Nephron (organoid): ENCODE measurements at regions not wholly inside any gene's neighbourhood (a gene's known extent, or its start where the extent isn't known, plus 50 kb on each side); places are given as distances from the start of the nearest gene placed in this dataset.
A peak's percentile ranks its signal among the peaks of the same experiment; 100 is the strongest.

Experiments
- H3K27ac Mint-ChIP-seq, 3 experiments: 2 replicates each; pipeline ENCODE4 v1.8.0; 2020; ENCODE audit warnings: mixed read lengths in 3 of 3, mild to moderate bottlenecking in 2 of 3, moderate library complexity in 1 of 3
- H3K27me3 Mint-ChIP-seq: 2 replicates; pipeline ENCODE4 v1.8.0; 2021; ENCODE audit warnings: low read depth, mild to moderate bottlenecking, moderate library complexity, mixed read lengths
- H3K36me3 Mint-ChIP-seq: 2 replicates; pipeline ENCODE4 v1.8.0; 2020; ENCODE audit warnings: low read depth, mixed read lengths
- H3K4me1 Mint-ChIP-seq: 2 replicates; pipeline ENCODE4 v1.8.0; 2020; ENCODE audit warnings: mixed read lengths
- H3K4me3 Mint-ChIP-seq, 3 experiments: 2 replicates each; pipeline ENCODE4 v1.8.0; 2020; ENCODE audit warnings: mild to moderate bottlenecking in 3 of 3, mixed read lengths in 3 of 3, moderate library complexity in 2 of 3
- H3K9me3 Mint-ChIP-seq: 2 replicates; pipeline ENCODE4 v1.8.0; 2020; ENCODE audit warnings: mixed read lengths
- TF ChIP-seq, protein P1 (sequence below), 3 experiments: fragments of 200-600 bp; sonication (generic); IDR thresholded peaks; one replicate each; pipeline ENCODE4 v1.5.0; 2021; ENCODE audit warnings: antibody characterized with exemption in 3 of 3; ENCODE audit not compliant: unreplicated experiment in 3 of 3

DNA sequence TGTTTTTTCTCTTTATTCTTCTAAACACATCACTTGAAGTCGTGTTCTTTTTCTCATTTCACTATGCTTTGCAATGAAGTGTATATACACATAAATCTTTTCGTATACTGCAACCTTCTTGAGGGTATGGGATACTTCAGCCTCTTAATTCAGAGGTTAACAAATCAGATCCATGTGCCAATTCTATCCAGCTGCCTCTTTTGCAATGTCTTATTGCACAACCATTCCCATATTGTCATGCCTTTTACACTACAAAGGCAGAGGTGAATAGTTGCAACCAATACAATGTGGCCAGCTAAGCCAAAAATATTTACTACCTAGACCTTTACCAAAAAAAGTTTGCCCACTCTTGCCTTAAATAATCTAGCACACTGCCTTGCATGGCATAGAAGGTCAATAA lies 224.5 kb upstream of the FOXG1 start:
- H3K9me3 Mint-ChIP-seq = peaks cover 21% of the 10 kb centered on the region
- TF ChIP-seq, protein P1, sequence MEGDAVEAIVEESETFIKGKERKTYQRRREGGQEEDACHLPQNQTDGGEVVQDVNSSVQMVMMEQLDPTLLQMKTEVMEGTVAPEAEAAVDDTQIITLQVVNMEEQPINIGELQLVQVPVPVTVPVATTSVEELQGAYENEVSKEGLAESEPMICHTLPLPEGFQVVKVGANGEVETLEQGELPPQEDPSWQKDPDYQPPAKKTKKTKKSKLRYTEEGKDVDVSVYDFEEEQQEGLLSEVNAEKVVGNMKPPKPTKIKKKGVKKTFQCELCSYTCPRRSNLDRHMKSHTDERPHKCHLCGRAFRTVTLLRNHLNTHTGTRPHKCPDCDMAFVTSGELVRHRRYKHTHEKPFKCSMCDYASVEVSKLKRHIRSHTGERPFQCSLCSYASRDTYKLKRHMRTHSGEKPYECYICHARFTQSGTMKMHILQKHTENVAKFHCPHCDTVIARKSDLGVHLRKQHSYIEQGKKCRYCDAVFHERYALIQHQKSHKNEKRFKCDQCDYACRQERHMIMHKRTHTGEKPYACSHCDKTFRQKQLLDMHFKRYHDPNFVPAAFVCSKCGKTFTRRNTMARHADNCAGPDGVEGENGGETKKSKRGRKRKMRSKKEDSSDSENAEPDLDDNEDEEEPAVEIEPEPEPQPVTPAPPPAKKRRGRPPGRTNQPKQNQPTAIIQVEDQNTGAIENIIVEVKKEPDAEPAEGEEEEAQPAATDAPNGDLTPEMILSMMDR (IDR thresholded peaks at IDR 0.05; ENCODE audit: unreplicated experiment in 3 of 3) = no peak
- H3K27me3 Mint-ChIP-seq = no peaks in the 10 kb centered on the region
- no peaks in the 10 kb centered on the region for H3K4me1 Mint-ChIP-seq
- H3K27ac Mint-ChIP-seq = no peak overlapping the region
- H3K36me3 Mint-ChIP-seq = no peaks in the 10 kb centered on the region
- no peak overlapping the region for H3K4me3 Mint-ChIP-seq

DNA sequence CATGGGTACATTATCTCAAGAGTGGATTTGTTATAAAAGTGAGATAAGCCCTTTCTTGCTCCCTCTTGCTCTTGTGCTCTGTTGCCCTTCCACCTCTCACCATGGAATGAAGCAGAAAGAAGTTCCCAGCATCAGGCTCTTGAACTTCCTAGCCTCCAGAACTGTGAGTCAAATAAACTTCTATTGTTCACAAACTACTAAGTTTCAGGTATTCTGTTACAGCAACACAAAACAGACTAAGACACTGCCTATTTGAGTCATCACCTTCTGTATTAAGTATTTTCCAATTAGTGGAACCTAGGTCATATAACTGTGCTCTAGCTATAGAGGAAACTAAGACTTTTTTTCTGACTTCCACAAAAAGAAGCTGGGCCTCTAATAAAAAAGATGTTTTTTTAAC lies 201.2 kb upstream of the FOXG1 start:
- TF ChIP-seq, protein P1 (IDR thresholded peaks at IDR 0.05; ENCODE audit: unreplicated experiment in 3 of 3) = no peak
- H3K36me3 Mint-ChIP-seq = no peaks in the 10 kb centered on the region
- H3K4me3 Mint-ChIP-seq = no peak overlapping the region
- peaks cover 4% of the 10 kb centered on the region for H3K4me1 Mint-ChIP-seq
- no peaks in the 10 kb centered on the region for H3K9me3 Mint-ChIP-seq
- H3K27ac Mint-ChIP-seq = no peak overlapping the region
- H3K27me3 Mint-ChIP-seq = no peaks in the 10 kb centered on the region

DNA sequence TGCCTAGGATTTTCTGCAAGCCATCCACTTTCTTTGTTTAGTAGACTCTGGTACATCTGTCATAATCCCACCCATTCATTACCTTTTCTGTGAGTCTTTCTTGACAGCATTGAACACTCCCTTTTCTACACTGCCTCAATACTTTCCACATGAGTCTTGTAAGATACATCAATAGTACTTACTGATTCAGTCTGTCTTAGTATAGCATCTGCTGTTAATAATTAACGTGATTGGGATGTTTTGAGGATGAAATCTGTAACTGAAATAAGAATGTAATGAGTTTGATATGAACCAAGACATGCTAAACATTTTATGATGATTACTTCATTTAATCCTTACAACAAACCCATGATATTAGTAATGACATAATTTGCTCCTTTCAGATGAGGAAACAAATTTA lies 196.2 kb upstream of the FOXG1 start:
- no peak overlapping the region for H3K4me3 Mint-ChIP-seq
- no peaks in the 10 kb centered on the region for H3K36me3 Mint-ChIP-seq
- H3K9me3 Mint-ChIP-seq = peaks cover 11% of the 10 kb centered on the region
- TF ChIP-seq, protein P1 (IDR thresholded peaks at IDR 0.05; ENCODE audit: unreplicated experiment in 3 of 3) = no peak
- H3K27me3 Mint-ChIP-seq = no peaks in the 10 kb centered on the region
- H3K4me1 Mint-ChIP-seq = peaks cover 4% of the 10 kb centered on the region
- H3K27ac Mint-ChIP-seq = no peak overlapping the region

DNA sequence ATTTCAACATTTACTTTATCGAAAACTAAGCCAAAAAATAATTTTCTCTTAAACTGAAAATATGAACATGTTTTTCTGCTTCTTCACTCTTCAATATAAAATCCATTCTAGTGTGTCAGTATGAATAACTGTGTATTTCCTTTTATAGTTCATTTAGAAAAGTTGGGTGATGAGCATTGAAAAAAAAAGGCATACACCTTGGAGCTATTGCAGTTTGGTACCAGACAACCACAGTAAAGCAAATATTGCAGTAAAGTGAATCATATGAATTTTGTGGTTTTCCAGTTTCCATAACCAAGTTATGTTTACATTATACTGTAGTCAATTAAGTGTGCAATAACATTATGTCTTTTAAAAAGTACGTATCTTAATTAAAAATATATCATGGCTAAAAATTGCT lies 195.0 kb upstream of the FOXG1 start:
- Mint-ChIP-seq H3K4me3 (no peak overlapping the region), H3K9me3 (peaks cover 11% of the 10 kb centered on the region), H3K36me3 (no peaks in the 10 kb centered on the region), H3K4me1 (peaks cover 4% of the 10 kb centered on the region), H3K27me3 (no peaks in the 10 kb centered on the region), H3K27ac (no peak overlapping the region)
- TF ChIP-seq, protein P1 (IDR thresholded peaks at IDR 0.05; ENCODE audit: unreplicated experiment in 3 of 3) = no peak

DNA sequence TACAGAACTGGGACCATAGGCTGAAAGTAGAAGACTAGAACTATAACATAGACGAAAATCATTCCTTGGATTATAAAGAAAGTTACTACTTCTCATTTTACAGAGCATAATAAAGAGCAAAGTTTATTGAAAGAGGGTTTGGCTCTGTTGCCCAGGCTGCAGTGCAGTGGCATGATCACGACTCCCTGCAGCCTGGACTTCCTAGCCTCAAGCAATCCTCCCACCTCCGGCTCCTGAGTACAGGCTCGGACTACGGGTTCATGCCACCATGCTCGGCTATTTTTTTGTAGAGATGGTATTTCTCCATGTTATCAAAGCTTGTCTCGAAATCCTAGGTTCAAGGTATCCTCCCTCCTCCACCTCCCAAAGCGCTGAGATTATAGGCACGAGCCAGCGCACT lies 190.1 kb upstream of the FOXG1 start:
- no peak overlapping the region for H3K4me3 Mint-ChIP-seq
- TF ChIP-seq, protein P1 (IDR thresholded peaks at IDR 0.05; ENCODE audit: unreplicated experiment in 3 of 3) = no peak
- H3K27ac Mint-ChIP-seq = no peak overlapping the region
- H3K27me3 Mint-ChIP-seq = no peaks in the 10 kb centered on the region
- H3K36me3 Mint-ChIP-seq = no peaks in the 10 kb centered on the region
- H3K9me3 Mint-ChIP-seq = peaks cover 11% of the 10 kb centered on the region
- no peaks in the 10 kb centered on the region for H3K4me1 Mint-ChIP-seq

DNA sequence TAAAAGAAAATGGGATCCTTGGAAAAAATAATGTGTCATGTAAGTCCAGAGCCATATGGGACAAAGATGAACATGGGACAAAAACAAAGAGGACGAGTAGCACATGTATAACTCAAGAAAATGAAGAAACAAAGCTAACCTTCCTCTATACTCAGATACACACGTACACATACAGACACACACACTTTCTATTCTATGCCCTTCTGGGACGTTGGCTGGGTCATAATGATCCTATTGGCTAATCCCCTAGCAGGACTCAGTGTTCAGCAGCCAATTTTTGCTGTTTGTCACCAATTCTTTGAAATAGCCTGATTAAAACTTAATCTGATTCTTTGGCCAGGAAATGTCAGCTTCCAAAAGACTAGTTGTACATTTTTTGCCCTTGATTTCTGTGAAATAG lies 189.4 kb upstream of the FOXG1 start:
- Mint-ChIP-seq H3K27ac (peak overlapping the region in 1 of 3 experiments; percentile 43), H3K4me1 (no peaks in the 10 kb centered on the region), H3K4me3 (no peak overlapping the region)

More for the DNA sequence above, 189.4 kb upstream of the FOXG1 start:
- TF ChIP-seq, protein P1 (IDR thresholded peaks at IDR 0.05; ENCODE audit: unreplicated experiment in 3 of 3) = no peak
- Mint-ChIP-seq H3K36me3 (no peaks in the 10 kb centered on the region), H3K27me3 (no peaks in the 10 kb centered on the region), H3K9me3 (peaks cover 11% of the 10 kb centered on the region)
